ENCODE measurements at regions not wholly inside any gene's neighbourhood (a gene's known extent, or its start where the extent isn't known, plus 50 kb on each side); places are given as distances from the start of the nearest gene placed in this dataset.

- ATAC-seq, result no peak
Observed at GRCh38 chr14:31941487-31941886, 135.6 kb upstream of the ARHGAP5 start.

DNA sequence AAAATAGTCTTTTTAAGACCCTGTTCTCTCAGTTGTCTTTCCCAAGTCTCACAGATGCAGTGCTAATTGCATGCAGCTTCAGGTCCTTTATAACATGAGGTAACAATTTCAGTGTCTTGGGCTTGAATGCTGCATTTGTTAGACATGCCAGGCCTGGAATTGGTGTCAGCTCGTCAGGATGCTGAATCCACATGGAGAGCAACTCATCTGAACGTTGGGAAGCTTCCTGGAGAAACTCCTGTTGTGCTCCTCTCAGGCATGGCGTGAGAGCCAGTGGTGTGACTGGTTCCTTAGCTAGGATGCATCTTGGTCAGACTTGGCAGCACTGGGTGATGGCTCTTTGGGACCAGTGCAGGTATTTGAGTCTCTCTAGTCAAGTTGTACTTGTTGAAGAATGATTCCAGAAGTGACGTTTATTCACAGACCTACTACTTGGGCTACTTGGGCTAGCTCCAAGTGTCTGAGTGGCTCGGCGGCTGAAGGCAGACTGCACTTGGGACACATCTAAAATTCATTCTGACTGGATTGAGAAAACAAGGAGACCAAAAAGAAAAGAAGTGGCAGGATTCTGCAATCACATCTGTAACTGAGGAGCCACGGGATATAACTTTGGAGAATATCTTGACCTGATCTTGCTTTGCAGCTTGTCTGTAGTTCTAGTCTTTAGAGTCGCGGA is 134.8 kb upstream of the ARHGAP5 start:
- H3K27ac Mint-ChIP-seq, result no peak overlapping the region
- H3K27me3 ChIP-seq (ENCODE audit: control insufficient read depth, insufficient read depth, low read length), result no peaks in the 10 kb centered on the region
- H3K9me3 Mint-ChIP-seq, result no peaks in the 10 kb centered on the region
- no peaks in the 10 kb centered on the region for H3K36me3 Mint-ChIP-seq
- 80% methylated on average over 9 of the region's 9 CpGs for WGBS (ENCODE audit: insufficient coverage)
- peaks cover 10% of the 10 kb centered on the region for H3K4me1 ChIP-seq (ENCODE audit: control insufficient read depth, insufficient read depth, low read length)
- ATAC-seq (no peak), DNase-seq (no peak)
- H3K9me3 ChIP-seq (ENCODE audit: control insufficient read depth, insufficient read depth, low read length), result no peaks in the 10 kb centered on the region
- TF ChIP-seq CTCF (IDR thresholded peaks at IDR 0.05), result no peak
- H3K4me3 ChIP-seq (ENCODE audit: low read length), result no peak overlapping the region
- no peaks in the 10 kb centered on the region for H3K36me3 ChIP-seq (ENCODE audit: control insufficient read depth, insufficient read depth, low read length)
- no peak overlapping the region for H3K27ac ChIP-seq (ENCODE audit: low read length)
- no peak overlapping the region for H3K4me3 Mint-ChIP-seq
- intact Hi-C loops (cut with micrococcal nuclease), result no loop called here
- no peaks in the 10 kb centered on the region for H3K27me3 Mint-ChIP-seq (ENCODE audit: low read depth in 2 of 2)
- peaks cover 0 to 5% of the 10 kb centered on the region in 2 donors for H3K4me1 Mint-ChIP-seq

More at GRCh38 chr14:31941487-31941886, 135.6 kb upstream of the ARHGAP5 start:
- no peak for TF ChIP-seq CTCF (IDR thresholded peaks at IDR 0.05)
- Histone ChIP-seq H3K27me3 (ENCODE audit: control insufficient read depth, insufficient read depth, low read length) (no peaks in the 10 kb centered on the region), H3K4me1 (ENCODE audit: control insufficient read depth, insufficient read depth, low read length) (peaks cover 10% of the 10 kb centered on the region), H3K27ac (ENCODE audit: low read length) (no peak overlapping the region), H3K4me3 (ENCODE audit: low read length) (no peak overlapping the region), H3K36me3 (ENCODE audit: control insufficient read depth, insufficient read depth, low read length) (no peaks in the 10 kb centered on the region), H3K9me3 (ENCODE audit: control insufficient read depth, insufficient read depth, low read length) (no peaks in the 10 kb centered on the region)
- no peak for DNase-seq
- H3K36me3 Mint-ChIP-seq, result no peaks in the 10 kb centered on the region
- peaks cover 0 to 5% of the 10 kb centered on the region in 2 donors for H3K4me1 Mint-ChIP-seq
- no peak overlapping the region for H3K4me3 Mint-ChIP-seq
- intact Hi-C loops (cut with micrococcal nuclease), result no loop called here
- H3K27ac Mint-ChIP-seq, result no peak overlapping the region
- H3K9me3 Mint-ChIP-seq, result no peaks in the 10 kb centered on the region
- H3K27me3 Mint-ChIP-seq (ENCODE audit: low read depth in 2 of 2), result no peaks in the 10 kb centered on the region
- WGBS (ENCODE audit: insufficient coverage), result 63% methylated on average over 1 of the region's 1 CpG

DNA sequence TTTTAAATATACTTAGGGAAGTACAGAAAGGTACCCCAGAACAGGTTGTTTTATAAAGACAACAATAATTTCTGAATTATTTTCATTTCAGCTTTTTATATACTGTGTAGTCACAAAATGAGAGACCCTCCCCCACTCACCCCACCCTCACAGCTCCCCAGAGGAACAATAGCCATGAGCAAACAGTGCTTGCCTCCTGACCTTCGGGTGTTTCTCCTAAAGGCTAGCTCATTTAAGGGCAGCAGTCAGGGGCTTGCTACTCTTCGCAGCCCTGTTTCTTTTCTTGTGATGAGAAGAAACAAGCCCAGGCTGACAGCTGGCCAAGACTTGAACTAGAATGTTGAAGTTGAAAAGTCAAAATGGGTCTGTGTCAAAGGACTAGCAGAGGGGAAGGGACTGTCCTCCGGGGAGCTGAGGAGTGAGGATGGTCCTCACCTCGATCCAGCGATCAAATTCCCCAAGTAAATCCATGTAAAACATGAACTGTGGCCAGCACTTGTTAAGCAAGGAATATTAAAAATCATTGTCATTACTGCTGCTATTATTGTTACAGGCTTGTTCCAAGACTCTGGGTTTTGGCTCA is 133.8 kb upstream of the ARHGAP5 start:
- H3K27ac ChIP-seq (ENCODE audit: low read length), result no peak overlapping the region
- intact Hi-C loops (cut with micrococcal nuclease), result no loop called here
- Mint-ChIP-seq H3K9me3 (no peaks in the 10 kb centered on the region), H3K36me3 (no peaks in the 10 kb centered on the region), H3K27ac (no peak overlapping the region), H3K4me1 (no peaks in the 10 kb centered on the region), H3K27me3 (ENCODE audit: low read depth in 2 of 2) (no peaks in the 10 kb centered on the region), H3K4me3 (no peak overlapping the region)
- H3K27me3 ChIP-seq (ENCODE audit: control insufficient read depth, insufficient read depth, low read length), result no peaks in the 10 kb centered on the region
- DNase-seq, result no peak
- 86% methylated on average over 5 of the region's 5 CpGs for WGBS (ENCODE audit: insufficient coverage)
- H3K4me1 ChIP-seq (ENCODE audit: control insufficient read depth, insufficient read depth, low read length), result peaks cover 10% of the 10 kb centered on the region
- no peak overlapping the region for H3K4me3 ChIP-seq (ENCODE audit: low read length)
- no peaks in the 10 kb centered on the region for H3K36me3 ChIP-seq (ENCODE audit: control insufficient read depth, insufficient read depth, low read length)
- ATAC-seq, result no peak
- no peaks in the 10 kb centered on the region for H3K9me3 ChIP-seq (ENCODE audit: control insufficient read depth, insufficient read depth, low read length)
- TF ChIP-seq CTCF (IDR thresholded peaks at IDR 0.05), result no peak

GRCh38 chr14:31943861-31944255 is 133.2 kb upstream of the ARHGAP5 start:
- ATAC-seq (no peak), DNase-seq (no peak)
- Mint-ChIP-seq H3K4me1 (no peaks in the 10 kb centered on the region), H3K27ac (no peak overlapping the region), H3K36me3 (no peaks in the 10 kb centered on the region), H3K9me3 (no peaks in the 10 kb centered on the region), H3K27me3 (ENCODE audit: low read depth in 2 of 2) (no peaks in the 10 kb centered on the region), H3K4me3 (no peak overlapping the region)
- no peaks in the 10 kb centered on the region for H3K9me3 ChIP-seq (ENCODE audit: control insufficient read depth, insufficient read depth, low read length)
- intact Hi-C loops (cut with micrococcal nuclease), result no loop called here
- H3K36me3 ChIP-seq (ENCODE audit: control insufficient read depth, insufficient read depth, low read length), result no peaks in the 10 kb centered on the region
- no peak overlapping the region for H3K4me3 ChIP-seq (ENCODE audit: low read length)
- no peak for TF ChIP-seq CTCF (IDR thresholded peaks at IDR 0.05)
- H3K27ac ChIP-seq (ENCODE audit: low read length), result no peak overlapping the region
- WGBS (ENCODE audit: insufficient coverage), result 97% methylated on average over 12 of the region's 12 CpGs
- H3K27me3 ChIP-seq (ENCODE audit: control insufficient read depth, insufficient read depth, low read length), result no peaks in the 10 kb centered on the region
- peaks cover 10% of the 10 kb centered on the region for H3K4me1 ChIP-seq (ENCODE audit: control insufficient read depth, insufficient read depth, low read length)
